Fibroblast of upper back skin (primary cell): ENCODE measurements at regions not wholly inside any gene's neighbourhood (a gene's known extent, or its start where the extent isn't known, plus 50 kb on each side); places are given as distances from the start of the nearest gene placed in this dataset.

Experiments
- DNase-seq: peaks from one replicate; pipeline ENCODE4 v3.0.0-alpha.2; 2013

DNA sequence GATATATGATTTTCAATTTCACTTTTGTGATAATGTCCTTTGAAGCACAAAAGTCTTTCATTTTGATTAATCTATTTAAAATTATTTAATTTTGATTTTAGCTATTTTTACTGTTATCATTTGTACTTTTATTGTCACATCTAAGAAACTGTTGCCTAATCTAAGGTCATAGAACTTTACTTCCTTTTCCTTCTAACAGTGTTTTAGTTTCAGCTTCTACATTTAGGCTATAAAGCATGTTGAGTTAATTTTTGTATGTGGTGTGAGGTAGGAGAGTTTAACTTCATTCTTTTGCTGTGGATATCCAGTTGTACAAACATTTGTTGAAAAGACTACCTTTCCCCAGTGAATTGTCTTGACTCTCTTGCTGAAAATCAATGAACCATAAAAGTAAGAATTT, 204.5 kb downstream of the TM2D1 start:
- DNase-seq: no peak

DNA sequence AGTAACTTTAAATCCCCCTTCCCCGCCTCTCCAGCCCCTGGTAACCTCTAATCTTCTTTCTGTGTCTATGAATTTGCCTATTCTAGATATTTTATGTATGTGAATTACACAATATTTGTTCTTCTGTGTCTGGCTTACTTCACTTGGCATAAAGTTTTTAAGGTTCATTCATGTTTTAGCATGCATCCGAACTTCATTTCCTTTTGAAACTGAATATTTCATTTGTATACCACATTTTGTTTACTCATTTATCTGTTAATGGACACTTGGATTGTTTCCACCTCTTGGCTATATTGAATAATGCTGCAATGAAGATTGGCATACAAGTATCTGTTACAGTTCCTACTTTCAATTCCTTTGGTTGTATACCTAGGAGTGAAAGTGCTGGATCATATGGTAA, 205.3 kb downstream of the TM2D1 start:
- DNase-seq: no peak

DNA sequence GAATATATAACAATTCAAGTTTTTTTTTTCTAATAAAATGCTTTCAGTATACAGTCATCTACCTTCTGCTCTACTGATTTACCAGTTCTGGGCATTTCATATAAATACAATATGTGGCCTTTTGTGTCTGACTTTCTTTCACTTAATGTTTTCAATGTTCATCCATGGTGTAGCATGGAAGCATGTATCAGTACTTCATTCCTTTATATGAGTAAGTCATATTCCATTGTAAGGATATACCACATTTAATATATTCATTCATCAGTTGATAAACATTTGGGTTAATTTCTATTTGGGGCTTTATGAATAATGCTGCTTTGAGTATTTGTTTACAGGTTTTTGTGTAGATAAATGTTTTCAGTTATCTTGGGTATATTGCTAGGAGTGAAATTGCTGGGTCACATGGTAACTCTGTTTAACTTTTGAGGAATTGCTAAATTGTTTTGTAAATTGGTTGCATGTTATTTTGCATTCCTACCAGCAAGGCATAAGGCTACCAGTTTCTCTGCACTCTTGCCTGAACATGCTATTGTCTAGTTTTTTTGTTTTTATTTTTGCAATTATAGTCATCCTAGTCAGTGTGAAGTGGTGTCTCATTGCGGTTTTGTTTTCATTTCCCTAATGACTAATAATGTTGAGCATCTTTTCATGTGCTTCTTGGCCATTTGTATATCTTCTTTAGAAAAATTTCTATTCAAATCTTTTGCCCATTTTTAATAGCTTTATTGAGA, 206.1 kb downstream of the TM2D1 start:
- no peak for DNase-seq

DNA sequence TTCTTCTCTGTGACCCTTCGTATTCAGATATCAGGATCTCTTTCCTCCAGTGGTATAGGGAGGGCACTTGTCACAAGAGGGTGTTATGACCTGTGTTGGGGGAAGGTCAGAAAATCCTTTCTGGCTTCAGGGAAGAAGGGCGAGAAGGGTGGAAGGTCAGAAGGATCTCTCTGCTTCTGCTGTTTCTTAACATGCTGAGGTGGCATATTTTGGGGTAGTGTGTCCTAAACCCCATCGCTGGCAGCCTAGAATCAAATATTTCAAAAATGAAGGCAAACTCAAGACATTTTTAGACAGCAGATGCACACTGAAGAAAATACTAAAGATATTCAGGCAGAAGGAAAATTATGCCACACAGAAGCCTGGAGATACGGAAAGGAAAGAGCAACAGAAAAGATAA, 207.6 kb downstream of the TM2D1 start:
- DNase-seq: no peak

DNA sequence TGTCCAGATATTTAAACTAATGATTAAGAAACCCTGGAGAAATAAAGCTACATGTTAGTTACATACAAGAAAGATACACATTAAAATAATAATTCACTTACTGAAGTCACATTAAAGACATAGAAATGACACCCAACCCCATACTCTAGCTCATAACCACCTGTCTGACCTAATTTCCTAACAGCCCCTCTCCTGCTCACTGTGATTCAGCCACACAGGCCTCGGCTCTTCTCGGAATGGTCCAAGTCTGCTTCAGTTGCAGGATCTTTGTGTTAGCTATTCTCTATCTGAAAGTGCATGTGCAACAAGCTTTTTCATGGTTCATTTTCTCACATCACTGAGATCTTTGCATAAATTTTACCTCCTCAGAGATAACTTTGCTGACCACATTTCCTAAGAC, 209.8 kb downstream of the TM2D1 start:
- no peak for DNase-seq
